ENCODE measurements at regions not wholly inside any gene's neighbourhood (a gene's known extent, or its start where the extent isn't known, plus 50 kb on each side); places are given as distances from the start of the nearest gene placed in this dataset.

DNA sequence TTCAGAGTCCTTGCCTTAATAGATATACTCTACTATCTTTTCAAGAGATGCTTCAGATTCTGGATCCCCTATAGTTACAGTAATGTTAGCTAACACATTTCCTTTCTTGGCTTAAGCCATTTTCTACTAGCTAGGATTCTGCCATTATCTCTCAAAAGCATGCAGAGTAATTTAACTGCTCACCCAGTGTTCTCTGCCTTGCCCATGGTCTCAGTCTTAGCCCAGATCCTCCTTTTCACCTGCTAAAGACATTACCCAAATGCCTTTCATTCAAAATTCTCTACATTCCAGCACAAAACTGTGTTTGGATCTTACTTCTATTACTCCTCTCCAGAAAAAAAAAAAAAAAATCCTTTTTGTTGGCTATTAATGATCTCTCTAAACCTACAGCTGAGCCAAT lies 474.2 kb upstream of the LRRTM1 start:
- H3K9ac ChIP-seq (ENCODE audit: low read length): no peak overlapping the region
- H3K4me2 ChIP-seq (ENCODE audit: low read length): no peak overlapping the region
- H3K27ac ChIP-seq (ENCODE audit: low read depth, low read length, poor library complexity, severe bottlenecking): no peak overlapping the region
- H3K4me3 ChIP-seq (ENCODE audit: low read depth, low read length, poor library complexity, severe bottlenecking): no peak overlapping the region
- H3K9me2 ChIP-seq (ENCODE audit: low read depth, low read length): no peaks in the 10 kb centered on the region
- no peaks in the 10 kb centered on the region for H3K79me2 ChIP-seq (ENCODE audit: insufficient read depth, low read length)
- no peaks in the 10 kb centered on the region for H3K27me3 ChIP-seq (ENCODE audit: insufficient read depth, low read length)
- H3K36me3 ChIP-seq (ENCODE audit: insufficient read depth, low read length): no peaks in the 10 kb centered on the region
- TF ChIP-seq, protein P1, sequence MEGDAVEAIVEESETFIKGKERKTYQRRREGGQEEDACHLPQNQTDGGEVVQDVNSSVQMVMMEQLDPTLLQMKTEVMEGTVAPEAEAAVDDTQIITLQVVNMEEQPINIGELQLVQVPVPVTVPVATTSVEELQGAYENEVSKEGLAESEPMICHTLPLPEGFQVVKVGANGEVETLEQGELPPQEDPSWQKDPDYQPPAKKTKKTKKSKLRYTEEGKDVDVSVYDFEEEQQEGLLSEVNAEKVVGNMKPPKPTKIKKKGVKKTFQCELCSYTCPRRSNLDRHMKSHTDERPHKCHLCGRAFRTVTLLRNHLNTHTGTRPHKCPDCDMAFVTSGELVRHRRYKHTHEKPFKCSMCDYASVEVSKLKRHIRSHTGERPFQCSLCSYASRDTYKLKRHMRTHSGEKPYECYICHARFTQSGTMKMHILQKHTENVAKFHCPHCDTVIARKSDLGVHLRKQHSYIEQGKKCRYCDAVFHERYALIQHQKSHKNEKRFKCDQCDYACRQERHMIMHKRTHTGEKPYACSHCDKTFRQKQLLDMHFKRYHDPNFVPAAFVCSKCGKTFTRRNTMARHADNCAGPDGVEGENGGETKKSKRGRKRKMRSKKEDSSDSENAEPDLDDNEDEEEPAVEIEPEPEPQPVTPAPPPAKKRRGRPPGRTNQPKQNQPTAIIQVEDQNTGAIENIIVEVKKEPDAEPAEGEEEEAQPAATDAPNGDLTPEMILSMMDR (IDR thresholded peaks at IDR 0.05; ENCODE audit: low read length): no peak
- no peak for TF ChIP-seq EZH2 (IDR thresholded peaks at IDR 0.05; ENCODE audit: borderline replicate concordance, low read length)
- H3F3A ChIP-seq (ENCODE audit: insufficient read depth, low read length): no peaks in the 10 kb centered on the region
- H2AFZ ChIP-seq (ENCODE audit: low read length): no peak overlapping the region
- no peaks in the 10 kb centered on the region for H4K20me1 ChIP-seq (ENCODE audit: insufficient read depth, low read length)
- peaks cover 6% of the 10 kb centered on the region; the same call in 1 of the 2 replicates for H3K9me3 ChIP-seq (ENCODE audit: low read length)
- H3K4me1 ChIP-seq (ENCODE audit: insufficient read depth, low read length, severe bottlenecking): no peaks in the 10 kb centered on the region

DNA sequence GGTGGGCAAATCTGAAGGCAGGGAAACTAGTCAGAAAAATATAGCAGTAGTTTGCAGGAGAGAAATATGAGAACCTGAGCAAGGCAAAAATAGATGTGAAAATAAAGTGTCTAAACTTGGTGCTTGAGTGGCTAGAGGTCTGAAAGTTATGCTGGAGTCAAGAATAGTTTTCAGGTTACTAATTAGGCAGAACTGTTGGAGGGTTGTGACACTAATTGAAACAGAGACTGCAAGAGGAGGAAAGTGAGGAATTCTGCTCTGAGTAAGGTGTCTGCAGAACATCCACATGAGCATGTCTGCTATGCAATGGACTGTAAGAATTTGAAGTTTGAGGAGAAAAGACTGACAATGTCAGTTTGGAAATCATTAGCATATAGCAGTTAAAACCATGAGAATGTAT lies 444.0 kb upstream of the LRRTM1 start:
- Histone ChIP-seq H3K79me2 (ENCODE audit: insufficient read depth, low read length) (no peaks in the 10 kb centered on the region), H3K9ac (ENCODE audit: low read length) (no peak overlapping the region), H3K9me2 (ENCODE audit: low read depth, low read length) (no peaks in the 10 kb centered on the region), H3K4me1 (ENCODE audit: insufficient read depth, low read length, severe bottlenecking) (peaks cover 15% of the 10 kb centered on the region), H4K20me1 (ENCODE audit: insufficient read depth, low read length) (no peaks in the 10 kb centered on the region), H3K36me3 (ENCODE audit: insufficient read depth, low read length) (no peaks in the 10 kb centered on the region), H3K9me3 (ENCODE audit: low read length) (no peaks in the 10 kb centered on the region), H2AFZ (ENCODE audit: low read length) (peak overlapping the region; percentile 26), H3K4me2 (ENCODE audit: low read length) (no peak overlapping the region), H3F3A (ENCODE audit: insufficient read depth, low read length) (no peaks in the 10 kb centered on the region), H3K27ac (ENCODE audit: low read depth, low read length, poor library complexity, severe bottlenecking) (no peak overlapping the region), H3K4me3 (ENCODE audit: low read depth, low read length, poor library complexity, severe bottlenecking) (no peak overlapping the region), H3K27me3 (ENCODE audit: insufficient read depth, low read length) (no peaks in the 10 kb centered on the region)
- TF ChIP-seq EZH2 (IDR thresholded peaks at IDR 0.05; ENCODE audit: borderline replicate concordance, low read length): no peak
- TF ChIP-seq, protein P1 (IDR thresholded peaks at IDR 0.05; ENCODE audit: low read length): no peak

GRCh38 chr2:80737047-80737446 lies 432.5 kb upstream of the LRRTM1 start:
- peak overlapping the region; percentile 30 for H3K9ac ChIP-seq (ENCODE audit: low read length)
- no peak overlapping the region for H2AFZ ChIP-seq (ENCODE audit: low read length)
- H3K4me1 ChIP-seq (ENCODE audit: insufficient read depth, low read length, severe bottlenecking): peaks cover 20% of the 10 kb centered on the region
- no peaks in the 10 kb centered on the region for H3K9me2 ChIP-seq (ENCODE audit: low read depth, low read length)
- H3K27ac ChIP-seq (ENCODE audit: low read depth, low read length, poor library complexity, severe bottlenecking): peak overlapping the region; percentile 93
- no peaks in the 10 kb centered on the region for H3K79me2 ChIP-seq (ENCODE audit: insufficient read depth, low read length)
- no peak overlapping the region for H3K4me3 ChIP-seq (ENCODE audit: low read depth, low read length, poor library complexity, severe bottlenecking)
- H3K4me2 ChIP-seq (ENCODE audit: low read length): peak overlapping the region; percentile 30
- no peaks in the 10 kb centered on the region for H3F3A ChIP-seq (ENCODE audit: insufficient read depth, low read length)
- peaks cover 6% of the 10 kb centered on the region; the same call in 1 of the 2 replicates for H3K9me3 ChIP-seq (ENCODE audit: low read length)
- no peak for TF ChIP-seq EZH2 (IDR thresholded peaks at IDR 0.05; ENCODE audit: borderline replicate concordance, low read length)
- TF ChIP-seq, protein P1 (IDR thresholded peaks at IDR 0.05; ENCODE audit: low read length): no peak
- H3K27me3 ChIP-seq (ENCODE audit: insufficient read depth, low read length): no peaks in the 10 kb centered on the region
- no peaks in the 10 kb centered on the region for H4K20me1 ChIP-seq (ENCODE audit: insufficient read depth, low read length)
- H3K36me3 ChIP-seq (ENCODE audit: insufficient read depth, low read length): no peaks in the 10 kb centered on the region; the same call in 1 of the 2 replicates
